Mammary epithelial cell (primary cell): ENCODE measurements at regions not wholly inside any gene's neighbourhood (a gene's known extent, or its start where the extent isn't known, plus 50 kb on each side); places are given as distances from the start of the nearest gene placed in this dataset.

ENCODE experiments used
- CTCF ChIP-seq, 2 donors: IDR thresholded peaks in 1 of 2; conservative IDR thresholded peaks in 1 of 2; 2 replicates each; pipeline ENCODE4 v1.5.1; 2011 to 2012; ENCODE audit warnings: inconsistent platforms in 2 of 2, low read length in 2 of 2, mild to moderate bottlenecking in 2 of 2, control low read depth in 1 of 2, low read depth in 1 of 2; ENCODE audit not compliant: insufficient read depth in 1 of 2; ENCODE audit errors: extremely low read depth in 1 of 2
- EZH2 ChIP-seq: IDR thresholded peaks from 2 replicates; pipeline ENCODE4 v1.6.1; 2012; ENCODE audit warnings: low read length, inconsistent platforms, borderline replicate concordance

GRCh38 chr13:44669534-44669933 lies 93.4 kb upstream of the TSC22D1 start:
- TF ChIP-seq CTCF (conservative IDR thresholded peaks at IDR 0.05 in 1 of 2, IDR thresholded peaks at IDR 0.05 in 1 of 2; ENCODE audit: extremely low read depth in 1 of 2, insufficient read depth in 1 of 2, low read depth in 1 of 2, low read length in 2 of 2) (no peak), EZH2 (no peak)
